ENCODE measurements at regions not wholly inside any gene's neighbourhood (a gene's known extent, or its start where the extent isn't known, plus 50 kb on each side); places are given as distances from the start of the nearest gene placed in this dataset.

GRCh38 chr17:77811521-77811920 is 147.0 kb upstream of the TNRC6C start:
- TF ChIP-seq CTCF (IDR thresholded peaks at IDR 0.05) (no peak), POLR2A (IDR thresholded peaks at IDR 0.05) (no peak)
